HFFc6 (cell line): ENCODE measurements at regions not wholly inside any gene's neighbourhood (a gene's known extent, or its start where the extent isn't known, plus 50 kb on each side); places are given as distances from the start of the nearest gene placed in this dataset.

Experiments used
- DNase-seq: peaks from one replicate; pipeline ENCODE4 v3.0.0-alpha.2; 2018
- H3K27ac Mint-ChIP-seq: 2 replicates; pipeline ENCODE4 v1.8.0; 2020; ENCODE audit warnings: mild to moderate bottlenecking, mixed read lengths
- H3K27me3 Mint-ChIP-seq: 2 replicates; pipeline ENCODE4 v1.8.0; 2021; ENCODE audit warnings: mild to moderate bottlenecking, moderate library complexity, mixed read lengths; ENCODE audit not compliant: insufficient read depth
- H3K36me3 Mint-ChIP-seq: 2 replicates; pipeline ENCODE4 v1.8.0; 2021; ENCODE audit warnings: low read depth, mixed read lengths
- H3K4me1 Mint-ChIP-seq: 2 replicates; pipeline ENCODE4 v1.8.0; 2020; ENCODE audit warnings: low read depth, mixed read lengths
- H3K4me3 Mint-ChIP-seq: 2 replicates; pipeline ENCODE4 v1.8.0; 2020; ENCODE audit warnings: mild to moderate bottlenecking, moderate library complexity, mixed read lengths
- H3K9me3 Mint-ChIP-seq: 2 replicates; pipeline ENCODE4 v1.8.0; 2020; ENCODE audit warnings: mild to moderate bottlenecking, mixed read lengths
- TF ChIP-seq, protein P1 (sequence below): fragments of 200-600 bp; sonication (generic); IDR thresholded peaks from 2 replicates; pipeline ENCODE4 v1.5.0; 2021; ENCODE audit warnings: antibody characterized with exemption, mild to moderate bottlenecking

DNA sequence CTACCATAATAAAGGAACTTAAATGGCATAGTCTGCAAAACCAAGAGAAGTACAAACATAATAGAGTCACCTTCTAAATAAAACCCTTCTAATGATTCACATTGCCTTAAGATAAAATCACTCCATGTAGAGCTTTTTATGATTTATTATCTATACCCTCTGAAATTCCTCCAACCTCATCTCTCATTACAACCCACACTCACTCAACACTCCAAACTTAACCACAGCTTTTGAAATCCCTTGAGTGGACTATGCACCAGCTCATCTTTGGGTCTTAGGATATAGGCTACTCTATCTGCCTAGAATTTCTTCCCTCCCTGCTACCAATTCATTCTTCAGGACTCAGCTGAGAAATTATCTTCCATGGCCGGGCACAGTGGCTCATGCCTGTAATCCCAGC, 122.5 kb downstream of the CETN3 start:
- no peak for DNase-seq
- no peak overlapping the region for H3K27ac Mint-ChIP-seq
- H3K36me3 Mint-ChIP-seq = no peaks in the 10 kb centered on the region
- H3K4me3 Mint-ChIP-seq = no peak overlapping the region
- no peaks in the 10 kb centered on the region; the same call in 1 of the 2 replicates for H3K27me3 Mint-ChIP-seq
- H3K9me3 Mint-ChIP-seq = no peaks in the 10 kb centered on the region
- H3K4me1 Mint-ChIP-seq = no peaks in the 10 kb centered on the region
- TF ChIP-seq, protein P1, sequence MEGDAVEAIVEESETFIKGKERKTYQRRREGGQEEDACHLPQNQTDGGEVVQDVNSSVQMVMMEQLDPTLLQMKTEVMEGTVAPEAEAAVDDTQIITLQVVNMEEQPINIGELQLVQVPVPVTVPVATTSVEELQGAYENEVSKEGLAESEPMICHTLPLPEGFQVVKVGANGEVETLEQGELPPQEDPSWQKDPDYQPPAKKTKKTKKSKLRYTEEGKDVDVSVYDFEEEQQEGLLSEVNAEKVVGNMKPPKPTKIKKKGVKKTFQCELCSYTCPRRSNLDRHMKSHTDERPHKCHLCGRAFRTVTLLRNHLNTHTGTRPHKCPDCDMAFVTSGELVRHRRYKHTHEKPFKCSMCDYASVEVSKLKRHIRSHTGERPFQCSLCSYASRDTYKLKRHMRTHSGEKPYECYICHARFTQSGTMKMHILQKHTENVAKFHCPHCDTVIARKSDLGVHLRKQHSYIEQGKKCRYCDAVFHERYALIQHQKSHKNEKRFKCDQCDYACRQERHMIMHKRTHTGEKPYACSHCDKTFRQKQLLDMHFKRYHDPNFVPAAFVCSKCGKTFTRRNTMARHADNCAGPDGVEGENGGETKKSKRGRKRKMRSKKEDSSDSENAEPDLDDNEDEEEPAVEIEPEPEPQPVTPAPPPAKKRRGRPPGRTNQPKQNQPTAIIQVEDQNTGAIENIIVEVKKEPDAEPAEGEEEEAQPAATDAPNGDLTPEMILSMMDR = no peak

DNA sequence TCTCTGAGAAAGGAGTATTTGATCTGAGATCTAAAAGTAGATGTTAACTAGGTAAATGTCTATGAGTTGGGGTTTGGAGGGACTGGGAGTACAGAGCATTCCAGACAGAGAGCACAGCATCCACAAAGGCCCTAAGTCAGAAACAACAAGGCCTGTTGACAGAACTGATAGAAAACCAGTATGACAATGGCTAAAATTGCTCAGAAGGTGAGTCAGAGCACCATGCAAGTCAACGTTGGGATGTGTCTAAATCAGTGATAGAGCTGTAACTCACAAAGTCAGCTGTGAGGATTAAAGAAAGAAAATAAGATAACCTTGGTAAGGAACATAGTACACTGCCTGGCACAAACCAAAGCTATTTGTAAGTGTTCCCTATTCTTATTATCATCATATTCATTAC, 124.0 kb downstream of the CETN3 start:
- H3K27ac Mint-ChIP-seq = no peak overlapping the region
- DNase-seq = no peak
- H3K36me3 Mint-ChIP-seq = no peaks in the 10 kb centered on the region
- no peaks in the 10 kb centered on the region; the same call in 1 of the 2 replicates for H3K27me3 Mint-ChIP-seq
- H3K9me3 Mint-ChIP-seq = no peaks in the 10 kb centered on the region
- TF ChIP-seq, protein P1 = no peak
- no peaks in the 10 kb centered on the region for H3K4me1 Mint-ChIP-seq
- H3K4me3 Mint-ChIP-seq = no peak overlapping the region

DNA sequence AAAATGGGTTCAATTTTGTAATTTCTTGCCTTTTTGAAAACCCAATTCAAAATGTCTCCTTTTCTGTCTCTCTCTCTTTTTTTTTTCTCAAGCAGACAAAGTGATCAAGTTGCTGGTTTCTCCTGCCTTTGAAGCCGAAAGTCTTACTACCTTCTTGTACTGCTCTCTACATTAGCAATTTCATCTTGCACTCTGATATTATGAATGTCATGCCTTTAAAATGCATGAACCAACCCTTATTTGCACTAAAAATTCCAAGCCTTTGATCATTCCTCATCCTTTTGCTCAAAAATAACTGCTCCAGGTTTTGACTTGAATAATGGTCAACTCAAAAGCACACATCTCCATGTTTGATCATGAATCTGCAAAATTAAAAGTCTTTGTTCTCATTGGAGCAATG, 125.2 kb downstream of the CETN3 start:
- Mint-ChIP-seq H3K9me3 (no peaks in the 10 kb centered on the region), H3K4me1 (no peaks in the 10 kb centered on the region), H3K4me3 (no peak overlapping the region), H3K27me3 (no peaks in the 10 kb centered on the region; the same call in 1 of the 2 replicates), H3K36me3 (no peaks in the 10 kb centered on the region), H3K27ac (no peak overlapping the region)
- TF ChIP-seq, protein P1 = no peak
- no peak for DNase-seq

DNA sequence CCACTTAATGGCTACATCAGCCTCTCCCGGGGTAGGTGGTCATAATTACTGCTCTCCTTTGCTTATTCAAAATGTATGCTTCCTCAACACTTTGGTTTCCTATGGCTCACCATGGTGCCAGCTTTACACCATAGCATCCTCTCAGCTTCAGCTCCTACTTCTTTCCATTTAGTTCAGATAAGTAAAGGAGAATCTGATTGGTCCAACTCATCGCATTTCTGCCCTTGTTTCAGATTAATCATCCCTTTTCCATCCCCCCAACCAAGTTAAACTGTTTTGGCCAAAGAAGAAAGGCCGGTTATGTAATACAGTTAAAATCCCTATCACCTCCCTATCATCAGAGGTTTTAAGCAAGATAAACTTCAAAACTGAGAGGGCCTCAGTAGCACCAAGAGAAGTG, 130.5 kb downstream of the CETN3 start:
- no peaks in the 10 kb centered on the region for H3K9me3 Mint-ChIP-seq
- H3K36me3 Mint-ChIP-seq = no peaks in the 10 kb centered on the region
- DNase-seq = no peak
- H3K4me1 Mint-ChIP-seq = no peaks in the 10 kb centered on the region
- TF ChIP-seq, protein P1 = no peak
- H3K27ac Mint-ChIP-seq = no peak overlapping the region
- H3K27me3 Mint-ChIP-seq = no peaks in the 10 kb centered on the region; the same call in 1 of the 2 replicates
- H3K4me3 Mint-ChIP-seq = no peak overlapping the region

DNA sequence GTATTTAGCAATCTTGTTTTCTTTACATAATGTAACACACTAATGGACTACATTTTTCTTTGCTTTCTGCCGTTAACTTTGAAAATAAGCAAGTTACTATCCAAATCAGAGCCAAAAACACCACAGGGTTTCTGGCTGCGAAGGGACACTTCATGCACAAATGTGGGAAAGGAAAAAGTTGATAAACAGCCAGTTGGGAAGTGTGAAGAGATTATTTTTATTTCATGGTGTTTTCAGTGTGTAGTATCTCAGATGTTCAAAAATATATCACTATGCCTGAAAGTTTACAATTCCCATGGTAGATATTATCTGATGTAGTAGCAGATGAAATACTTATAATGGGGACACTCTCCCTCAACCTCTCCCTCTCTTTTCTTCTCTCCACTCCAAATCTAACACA, 135.3 kb downstream of the CETN3 start:
- DNase-seq = no peak
- TF ChIP-seq, protein P1 = no peak
- no peaks in the 10 kb centered on the region for H3K9me3 Mint-ChIP-seq
- no peaks in the 10 kb centered on the region for H3K4me1 Mint-ChIP-seq
- H3K36me3 Mint-ChIP-seq = no peaks in the 10 kb centered on the region
- no peak overlapping the region for H3K4me3 Mint-ChIP-seq
- no peak overlapping the region for H3K27ac Mint-ChIP-seq
- peaks cover 2% of the 10 kb centered on the region; the same call in 1 of the 2 replicates for H3K27me3 Mint-ChIP-seq

DNA sequence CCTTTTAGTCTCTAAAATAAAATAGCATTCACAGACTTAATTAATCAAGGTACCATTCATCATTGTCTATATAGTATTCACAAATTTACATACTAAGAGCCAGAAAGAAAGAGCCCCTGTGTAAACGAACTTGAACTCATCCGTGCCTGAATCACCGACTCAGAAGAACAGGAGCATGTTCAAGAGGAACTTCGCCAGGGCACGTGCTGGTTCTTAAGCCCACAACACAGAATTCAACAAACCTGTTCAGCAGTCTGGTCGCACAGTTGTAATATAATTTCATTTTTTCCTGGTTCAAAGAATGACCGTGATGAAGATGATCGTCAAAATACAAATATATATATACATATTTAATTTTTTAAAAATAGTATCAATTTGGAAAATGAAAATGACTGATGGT, 141.9 kb downstream of the CETN3 start:
- TF ChIP-seq, protein P1 = no peak
- Mint-ChIP-seq H3K36me3 (no peaks in the 10 kb centered on the region), H3K9me3 (no peaks in the 10 kb centered on the region), H3K4me3 (no peak overlapping the region), H3K27ac (no peak overlapping the region), H3K27me3 (peaks cover 2% of the 10 kb centered on the region; the same call in 1 of the 2 replicates), H3K4me1 (no peaks in the 10 kb centered on the region; the same call in 1 of the 2 replicates)
- no peak for DNase-seq
